Trophoblast cell (in vitro differentiated cells and primary cell): ENCODE measurements at regions not wholly inside any gene's neighbourhood (a gene's known extent, or its start where the extent isn't known, plus 50 kb on each side); places are given as distances from the start of the nearest gene placed in this dataset.

ENCODE experiments used
- DNase-seq, 2 donors: peaks; one replicate each; pipeline ENCODE4 v3.0.0-alpha.2; 2016
- H2AFZ ChIP-seq: 2 replicates; pipeline ENCODE4 v1.6.1; 2013; ENCODE audit warnings: low read length, moderate library complexity, mild to moderate bottlenecking; ENCODE audit not compliant: insufficient read depth, poor library complexity
- H2AK5ac ChIP-seq: 2 replicates; pipeline ENCODE4 v1.6.1; 2013; ENCODE audit warnings: mild to moderate bottlenecking, low read length
- H2BK120ac ChIP-seq: 2 replicates; pipeline ENCODE4 v1.6.1; 2013; ENCODE audit warnings: low read length, mild to moderate bottlenecking, moderate library complexity; ENCODE audit not compliant: insufficient read depth, poor library complexity
- H2BK12ac ChIP-seq: 2 replicates; pipeline ENCODE4 v1.6.1; 2013; ENCODE audit warnings: mild to moderate bottlenecking, low read length, moderate library complexity
- H2BK5ac ChIP-seq: 2 replicates; pipeline ENCODE4 v1.6.1; 2013; ENCODE audit warnings: low read length, low read depth, moderate library complexity, mild to moderate bottlenecking; ENCODE audit not compliant: poor library complexity
- H3K14ac ChIP-seq: 2 replicates; pipeline ENCODE4 v1.6.1; 2013; ENCODE audit warnings: mild to moderate bottlenecking, low read length
- H3K18ac ChIP-seq: 2 replicates; pipeline ENCODE4 v1.6.1; 2013; ENCODE audit warnings: mild to moderate bottlenecking, low read length
- H3K23ac ChIP-seq: 2 replicates; pipeline ENCODE4 v1.6.1; 2013; ENCODE audit warnings: low read length
- H3K27ac ChIP-seq: 2 replicates; pipeline ENCODE4 v1.5.1; 2013; ENCODE audit warnings: low read depth, mild to moderate bottlenecking, inconsistent platforms, low read length, moderate library complexity
- H3K27me3 ChIP-seq: 2 replicates; pipeline ENCODE4 v1.6.1; 2013; ENCODE audit warnings: inconsistent platforms, mild to moderate bottlenecking, low read length, moderate library complexity; ENCODE audit not compliant: insufficient read depth
- H3K36me3 ChIP-seq, 2 experiments: 1 replicate in 1 of 2; 2 replicates in 1 of 2; pipeline ENCODE4 v1.6.1; 2013; ENCODE audit warnings: low read length in 2 of 2, mild to moderate bottlenecking in 2 of 2, moderate library complexity in 1 of 2; ENCODE audit not compliant: insufficient read depth in 2 of 2, control insufficient read depth in 1 of 2
- H3K4ac ChIP-seq: 2 replicates; pipeline ENCODE4 v1.6.1; 2013; ENCODE audit warnings: low read depth, mild to moderate bottlenecking, low read length, moderate library complexity
- H3K4me1 ChIP-seq, 2 experiments: 1 replicate in 1 of 2; 2 replicates in 1 of 2; pipeline ENCODE4 v1.6.1; 2013; ENCODE audit warnings: low read length in 2 of 2, mild to moderate bottlenecking in 2 of 2, moderate library complexity in 1 of 2; ENCODE audit not compliant: insufficient read depth in 2 of 2, control insufficient read depth in 1 of 2
- H3K4me2 ChIP-seq: 2 replicates; pipeline ENCODE4 v1.6.1; 2013; ENCODE audit warnings: inconsistent platforms, mild to moderate bottlenecking, low read length, moderate library complexity
- H3K4me3 ChIP-seq: 2 replicates; pipeline ENCODE4 v1.5.1; 2013; ENCODE audit warnings: mild to moderate bottlenecking, low read depth, low read length, inconsistent platforms
- H3K79me1 ChIP-seq: one replicate; pipeline ENCODE4 v1.6.1; 2013; ENCODE audit warnings: low read length
- H3K79me2 ChIP-seq: 2 replicates; pipeline ENCODE4 v1.6.1; 2013; ENCODE audit warnings: low read length, mild to moderate bottlenecking; ENCODE audit not compliant: control insufficient read depth, insufficient read depth, poor library complexity
- H3K9ac ChIP-seq: 2 replicates; pipeline ENCODE4 v1.6.1; 2013; ENCODE audit warnings: mild to moderate bottlenecking, low read length
- H3K9me3 ChIP-seq: 2 replicates; pipeline ENCODE4 v1.6.1; 2013; ENCODE audit warnings: low read depth, mild to moderate bottlenecking, control low read depth, inconsistent platforms, low read length; ENCODE audit not compliant: insufficient read depth
- H4K12ac ChIP-seq: 2 replicates; pipeline ENCODE4 v1.6.1; 2013; ENCODE audit warnings: low read depth, mild to moderate bottlenecking, low read length, moderate library complexity
- H4K8ac ChIP-seq: 2 replicates; pipeline ENCODE4 v1.6.1; 2013; ENCODE audit warnings: low read depth, mild to moderate bottlenecking, low read length, moderate library complexity
- H4K91ac ChIP-seq: one replicate; pipeline ENCODE4 v1.6.1; 2013; ENCODE audit warnings: low read depth, mild to moderate bottlenecking, low read length, moderate library complexity
- WGBS: extraction: QIAGEN DNeasy Blood & Tissue Kit; methylation state at CpG from one replicate; pipeline ENCODE4 v1.1.7; 2013; ENCODE audit warnings: missing lambda C conversion rate; ENCODE audit not compliant: insufficient read length, insufficient coverage; ENCODE audit errors: extremely low coverage; 5-methylcytosine and 5-hydroxymethylcytosine counted together

DNA sequence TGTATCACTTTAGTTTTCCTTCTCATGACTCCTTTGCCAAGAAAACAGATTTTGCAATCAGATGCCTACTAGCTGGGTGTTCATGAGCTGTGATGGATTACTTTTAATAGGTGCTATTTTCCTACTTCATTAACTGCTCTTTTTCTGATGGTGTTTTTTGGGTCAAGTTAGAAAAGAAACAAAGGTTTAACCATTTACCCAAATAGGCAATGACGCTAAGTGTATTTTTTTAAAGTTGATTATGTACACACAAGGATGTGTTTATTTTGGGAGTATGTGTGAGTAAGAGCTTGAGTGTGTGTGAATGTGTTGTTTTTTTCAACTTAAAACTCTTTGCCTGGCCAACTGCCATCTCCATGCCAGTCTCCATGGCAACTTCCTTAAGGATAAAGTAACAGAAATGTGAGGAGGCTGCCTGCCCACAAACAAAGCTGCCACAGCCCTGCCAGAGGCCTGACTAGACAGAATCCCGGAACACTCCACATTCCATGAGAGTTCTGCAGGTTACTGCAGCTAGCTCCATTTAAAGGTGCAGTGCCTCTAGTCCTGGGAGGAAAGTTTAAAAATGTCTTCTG is 215.6 kb upstream of the RBMS3 start:
- no CpG with 5 or more reads among the region's 2 CpGs for WGBS
- peak; percentile 53 to 70 for DNase-seq
- H3K4ac ChIP-seq: no peak overlapping the region
- H3K18ac ChIP-seq: no peak overlapping the region
- no peak overlapping the region for H3K27ac ChIP-seq
- H2BK5ac ChIP-seq: no peak overlapping the region
- no peak overlapping the region for H3K4me2 ChIP-seq
- no peak overlapping the region for H2AK5ac ChIP-seq
- H4K8ac ChIP-seq: no peak overlapping the region
- no peak overlapping the region for H3K23ac ChIP-seq
- no peak overlapping the region for H3K9ac ChIP-seq
- H4K12ac ChIP-seq: no peak overlapping the region
- no peak overlapping the region for H3K4me3 ChIP-seq
- H3K14ac ChIP-seq: no peak overlapping the region
- H2BK120ac ChIP-seq: no peak overlapping the region
- no peaks in the 10 kb centered on the region for H3K36me3 ChIP-seq
- no peaks in the 10 kb centered on the region for H3K27me3 ChIP-seq
- H4K91ac ChIP-seq: no peak overlapping the region
- no peaks in the 10 kb centered on the region for H3K4me1 ChIP-seq
- H2BK12ac ChIP-seq: no peak overlapping the region
- no peaks in the 10 kb centered on the region for H3K79me2 ChIP-seq
- no peaks in the 10 kb centered on the region for H3K79me1 ChIP-seq
- no peak overlapping the region for H2AFZ ChIP-seq
- H3K9me3 ChIP-seq: no peaks in the 10 kb centered on the region

DNA sequence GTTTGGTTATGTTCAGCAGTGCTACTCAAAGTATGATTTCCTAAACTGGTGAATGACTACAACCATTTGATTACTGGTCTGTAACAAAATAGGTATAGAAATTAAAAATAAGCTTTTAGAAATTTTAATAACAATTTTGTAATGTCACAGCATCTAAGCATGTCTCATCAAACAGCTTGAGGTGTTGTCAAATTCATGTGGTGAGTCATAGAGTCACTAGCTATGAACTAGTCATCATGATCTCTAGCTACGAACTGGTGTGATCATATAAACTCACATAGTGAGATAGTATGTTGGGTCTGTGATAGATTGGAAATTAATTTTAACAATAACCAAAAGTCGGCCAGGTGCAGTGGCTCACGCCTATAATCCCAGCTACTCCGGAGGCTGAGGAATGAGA is 213.9 kb upstream of the RBMS3 start:
- DNase-seq: peak in 1 of 2 donors; percentile 20
- no peaks in the 10 kb centered on the region for H3K27me3 ChIP-seq
- no peak overlapping the region for H3K14ac ChIP-seq
- no peak overlapping the region for H3K4me3 ChIP-seq
- H3K4me2 ChIP-seq: no peak overlapping the region
- no peaks in the 10 kb centered on the region for H3K79me1 ChIP-seq
- no peak overlapping the region for H4K8ac ChIP-seq
- H3K36me3 ChIP-seq: no peaks in the 10 kb centered on the region
- no peaks in the 10 kb centered on the region for H3K4me1 ChIP-seq
- no peak overlapping the region for H4K12ac ChIP-seq
- no peak overlapping the region for H3K18ac ChIP-seq
- no peak overlapping the region for H3K4ac ChIP-seq
- no peak overlapping the region for H2BK120ac ChIP-seq
- no peak overlapping the region for H2AK5ac ChIP-seq
- H2AFZ ChIP-seq: no peak overlapping the region
- H3K79me2 ChIP-seq: no peaks in the 10 kb centered on the region
- H2BK12ac ChIP-seq: no peak overlapping the region
- no peak overlapping the region for H4K91ac ChIP-seq
- no peaks in the 10 kb centered on the region for H3K9me3 ChIP-seq
- WGBS: no CpG with 5 or more reads among the region's 4 CpGs
- H3K9ac ChIP-seq: no peak overlapping the region
- no peak overlapping the region for H3K27ac ChIP-seq
- no peak overlapping the region for H2BK5ac ChIP-seq
- H3K23ac ChIP-seq: no peak overlapping the region

DNA sequence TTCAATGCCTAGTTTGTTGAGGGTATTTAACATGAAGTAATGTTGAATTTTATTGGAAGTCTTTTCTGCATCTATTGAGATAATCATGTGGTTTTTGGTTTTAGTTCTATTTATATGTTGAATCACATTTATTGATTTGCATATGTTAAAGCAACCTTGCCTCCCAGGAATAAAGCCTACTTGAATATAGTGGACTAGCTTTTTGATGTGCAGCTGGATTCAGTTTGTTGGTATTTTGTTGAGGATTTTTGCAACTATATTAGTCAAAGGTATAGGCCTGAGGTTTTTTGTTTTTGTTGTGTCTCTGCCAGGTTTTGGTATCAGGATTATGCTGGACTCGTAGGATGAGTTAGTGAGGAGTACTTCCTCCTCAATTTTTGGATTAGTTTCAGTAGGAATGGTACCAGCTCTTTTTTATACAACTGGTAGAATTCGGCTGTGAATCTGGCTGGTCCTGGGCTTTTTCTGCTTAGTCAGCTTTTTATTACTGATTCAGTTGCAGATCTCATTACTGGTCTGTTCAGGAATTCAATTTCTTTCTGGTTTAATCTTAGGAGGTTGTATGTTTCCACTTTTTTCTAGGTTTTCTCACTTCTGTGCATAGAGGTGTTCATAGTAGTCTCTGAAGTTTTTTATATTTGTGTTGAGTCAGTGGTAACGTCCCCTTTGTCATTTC is 209.8 kb upstream of the RBMS3 start:
- no peak overlapping the region for H2AK5ac ChIP-seq
- H3K79me2 ChIP-seq: no peaks in the 10 kb centered on the region
- no peak overlapping the region for H4K91ac ChIP-seq
- no peaks in the 10 kb centered on the region for H3K9me3 ChIP-seq
- no peak overlapping the region for H4K8ac ChIP-seq
- no peak overlapping the region for H2BK5ac ChIP-seq
- H3K36me3 ChIP-seq: no peaks in the 10 kb centered on the region
- no peak overlapping the region for H2BK120ac ChIP-seq
- no CpG with 5 or more reads among the region's 3 CpGs for WGBS
- H3K14ac ChIP-seq: no peak overlapping the region
- no peak overlapping the region for H4K12ac ChIP-seq
- H3K4me1 ChIP-seq: no peaks in the 10 kb centered on the region
- no peak overlapping the region for H3K4ac ChIP-seq
- H3K4me3 ChIP-seq: no peak overlapping the region
- H3K27me3 ChIP-seq: no peaks in the 10 kb centered on the region
- no peak overlapping the region for H3K23ac ChIP-seq
- no peak overlapping the region for H3K27ac ChIP-seq
- no peaks in the 10 kb centered on the region for H3K79me1 ChIP-seq
- no peak overlapping the region for H2BK12ac ChIP-seq
- no peak overlapping the region for H3K4me2 ChIP-seq
- no peak overlapping the region for H3K9ac ChIP-seq
- H3K18ac ChIP-seq: no peak overlapping the region
- DNase-seq: no peak
- H2AFZ ChIP-seq: no peak overlapping the region

DNA sequence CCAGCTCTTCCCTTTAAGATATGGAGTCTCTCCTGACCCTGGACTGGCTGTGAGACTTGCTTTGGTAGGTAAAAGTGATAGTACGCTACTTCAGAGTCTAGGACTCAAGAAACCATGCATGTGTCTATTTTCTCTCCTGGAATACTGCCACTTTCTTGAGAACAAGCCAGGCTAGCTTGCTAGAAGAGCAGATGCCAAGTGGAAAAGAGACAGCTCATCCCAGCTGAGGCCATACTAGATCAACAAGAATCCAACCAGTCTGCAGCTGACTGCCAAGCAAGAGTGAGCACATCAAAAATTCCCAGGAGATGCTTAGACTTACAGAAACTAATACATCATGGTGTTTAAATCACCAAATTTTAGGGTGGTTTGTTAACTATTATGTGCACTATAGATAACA is 208.3 kb upstream of the RBMS3 start:
- no peak overlapping the region for H3K4me3 ChIP-seq
- no peaks in the 10 kb centered on the region for H3K9me3 ChIP-seq
- no peaks in the 10 kb centered on the region for H3K79me2 ChIP-seq
- no peak overlapping the region for H2BK120ac ChIP-seq
- H2BK5ac ChIP-seq: no peak overlapping the region
- no peak overlapping the region for H3K27ac ChIP-seq
- H2BK12ac ChIP-seq: no peak overlapping the region
- H2AFZ ChIP-seq: no peak overlapping the region
- no peaks in the 10 kb centered on the region for H3K79me1 ChIP-seq
- no peak overlapping the region for H3K14ac ChIP-seq
- H3K23ac ChIP-seq: no peak overlapping the region
- no peak overlapping the region for H4K12ac ChIP-seq
- no CpG with 5 or more reads among the region's 1 CpG for WGBS
- DNase-seq: no peak
- H4K8ac ChIP-seq: no peak overlapping the region
- H3K27me3 ChIP-seq: no peaks in the 10 kb centered on the region
- no peak overlapping the region for H4K91ac ChIP-seq
- no peak overlapping the region for H3K4me2 ChIP-seq
- no peaks in the 10 kb centered on the region for H3K4me1 ChIP-seq
- H3K4ac ChIP-seq: no peak overlapping the region
- H3K9ac ChIP-seq: no peak overlapping the region
- no peak overlapping the region for H3K18ac ChIP-seq
- no peaks in the 10 kb centered on the region for H3K36me3 ChIP-seq
- H2AK5ac ChIP-seq: no peak overlapping the region
